NCI-H128 (cell line): ENCODE measurements at regions not wholly inside any gene's neighbourhood (a gene's known extent, or its start where the extent isn't known, plus 50 kb on each side); places are given as distances from the start of the nearest gene placed in this dataset.

ENCODE experiments used
- DNase-seq: peaks from one replicate; lab custom pipeline; 2025; ENCODE audit not compliant: unreplicated experiment; lab: John Stamatoyannopoulos, UW

DNA sequence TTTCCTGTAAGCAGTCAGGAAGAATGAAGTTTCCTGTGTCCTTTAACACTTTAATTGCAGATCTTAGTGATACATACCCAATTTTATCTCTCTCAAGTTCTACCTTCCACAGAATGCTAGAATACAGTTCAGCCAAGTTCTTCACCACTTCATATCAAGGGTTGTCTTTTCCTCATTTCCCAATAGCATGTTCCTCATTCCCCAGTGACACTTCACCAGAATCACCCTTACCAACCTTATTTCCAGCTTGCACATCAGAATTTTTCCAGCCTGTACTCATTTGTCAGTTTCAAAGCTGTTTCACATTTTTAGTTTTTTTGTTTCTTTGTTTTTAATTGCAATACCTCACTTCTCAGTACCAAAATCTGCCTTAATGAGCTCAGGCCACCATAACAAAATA, 126.1 kb downstream of the ESM1 start:
- DNase-seq: no peak

DNA sequence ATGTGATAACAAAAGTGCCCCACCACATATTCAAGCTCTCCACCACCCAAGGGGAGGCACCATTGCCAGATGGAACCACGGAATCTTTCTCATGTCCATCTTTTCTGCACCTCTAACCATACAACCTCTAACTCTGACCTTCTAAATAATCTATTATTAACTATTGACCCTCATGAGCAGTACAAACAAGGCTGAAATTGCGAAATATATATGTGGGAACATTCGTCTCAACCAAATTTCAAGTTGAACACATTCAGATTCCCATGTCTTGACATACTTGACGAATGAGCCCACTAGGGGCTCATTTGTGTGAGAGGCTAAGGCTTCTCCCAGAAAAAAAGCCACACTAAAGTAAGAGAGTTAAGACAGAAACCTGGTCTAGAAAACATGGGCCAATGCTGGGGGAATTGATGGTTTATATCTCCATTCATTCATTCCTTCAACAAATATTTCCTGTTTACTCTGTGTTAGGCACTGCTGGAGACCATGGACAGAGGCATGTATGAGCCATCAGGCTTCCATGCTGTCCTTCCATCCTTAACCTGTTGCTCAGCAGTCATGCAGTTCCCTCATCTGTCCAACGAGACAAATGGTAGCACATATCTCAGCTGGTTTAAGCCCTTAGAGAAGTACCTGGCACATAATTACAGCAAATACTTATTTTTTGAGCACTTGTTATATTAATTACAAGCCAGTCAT, 130.4 kb downstream of the ESM1 start:
- DNase-seq: no peak

- DNase-seq: no peak
Measured at GRCh38 chr5:54852007-54852406, 133.4 kb downstream of the ESM1 start.

GRCh38 chr5:54851449-54851848, 133.9 kb downstream of the ESM1 start:
- no peak for DNase-seq

GRCh38 chr5:54848581-54848980, 136.8 kb downstream of the ESM1 start:
- peak; percentile 23 for DNase-seq

- DNase-seq: no peak
Measured at GRCh38 chr5:54845567-54845941, 139.8 kb downstream of the ESM1 start.

- no peak for DNase-seq
Measured at GRCh38 chr5:54844905-54845566, 140.4 kb downstream of the ESM1 start.

GRCh38 chr5:54844266-54844665, 141.1 kb downstream of the ESM1 start:
- no peak for DNase-seq

DNA sequence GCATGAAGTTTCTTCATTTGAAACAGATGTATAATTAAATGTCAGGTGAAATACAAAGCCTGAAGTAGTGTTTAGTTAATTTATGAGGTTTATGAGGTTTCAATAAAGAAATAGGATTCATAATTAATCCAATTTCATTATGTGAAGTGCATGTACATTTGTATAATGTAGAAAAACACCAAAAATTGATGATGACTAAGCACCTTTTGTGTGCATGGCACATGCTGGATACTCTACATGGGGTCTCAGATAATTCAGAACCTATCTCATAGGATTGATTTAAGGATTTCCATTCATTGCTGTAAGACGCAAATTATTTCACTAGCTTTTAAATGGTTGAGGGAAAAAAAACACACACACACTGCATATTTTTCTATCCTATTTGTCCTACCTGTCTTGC, 143.9 kb downstream of the ESM1 start:
- no peak for DNase-seq

GRCh38 chr5:54838843-54839242, 146.6 kb downstream of the ESM1 start:
- peak; percentile 27 for DNase-seq

GRCh38 chr5:54837981-54838380, 147.4 kb downstream of the ESM1 start:
- no peak for DNase-seq

- no peak for DNase-seq
Measured at GRCh38 chr5:54837093-54837492, 148.3 kb downstream of the ESM1 start.

DNA sequence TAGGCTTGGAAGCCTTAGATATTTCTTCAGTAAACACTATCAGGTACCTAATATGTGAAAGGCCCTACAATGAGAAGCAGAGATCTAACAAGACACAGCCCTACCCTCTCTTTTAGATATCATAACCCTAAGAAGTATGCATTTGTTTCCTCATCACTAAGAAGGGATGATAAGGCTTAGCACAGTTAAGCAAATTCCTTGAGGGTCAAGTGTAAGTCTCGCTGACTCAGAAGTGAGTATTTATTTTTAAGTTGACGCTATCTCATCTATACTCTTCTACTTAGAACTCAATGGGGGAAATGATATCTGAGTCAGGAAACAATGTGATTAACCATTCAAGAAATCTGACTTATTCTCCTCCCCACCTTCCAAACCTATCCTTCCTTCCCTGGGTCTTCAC, 149.7 kb downstream of the ESM1 start:
- DNase-seq: no peak

DNA sequence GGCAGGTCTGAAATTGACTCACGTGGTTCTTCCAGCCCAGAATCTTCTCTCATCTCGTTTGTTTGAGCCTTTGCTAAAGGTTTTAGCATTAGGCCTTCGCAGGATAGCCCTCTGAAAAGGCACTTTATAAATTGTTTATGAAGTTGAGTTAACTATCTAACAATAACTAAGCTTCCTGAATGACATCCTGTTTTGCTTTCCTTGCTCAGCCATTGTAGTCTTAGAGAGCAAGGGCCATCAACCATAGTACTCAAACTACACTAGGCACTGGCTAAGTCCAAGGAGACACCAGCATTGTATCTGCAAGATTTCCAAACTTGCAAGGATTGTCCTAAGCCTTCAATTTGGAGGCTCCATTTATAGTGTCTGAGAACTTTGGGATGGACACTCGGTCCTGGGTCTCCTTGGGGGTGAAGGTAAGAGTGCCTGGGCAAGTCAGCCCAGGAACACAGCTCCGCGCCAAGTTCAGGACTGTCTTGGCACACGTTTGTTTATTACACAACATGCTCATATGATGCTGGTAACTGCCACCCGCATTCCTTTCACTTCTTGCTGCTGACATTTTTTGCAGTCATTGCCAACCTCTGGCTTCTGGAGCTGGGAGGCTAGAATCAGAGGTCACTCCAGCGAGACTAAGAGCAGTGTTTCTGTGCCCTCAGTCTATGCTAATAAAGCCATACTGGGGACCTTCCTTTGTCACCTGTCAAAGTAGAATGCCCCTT, 151.1 kb downstream of the ESM1 start:
- DNase-seq: no peak

DNA sequence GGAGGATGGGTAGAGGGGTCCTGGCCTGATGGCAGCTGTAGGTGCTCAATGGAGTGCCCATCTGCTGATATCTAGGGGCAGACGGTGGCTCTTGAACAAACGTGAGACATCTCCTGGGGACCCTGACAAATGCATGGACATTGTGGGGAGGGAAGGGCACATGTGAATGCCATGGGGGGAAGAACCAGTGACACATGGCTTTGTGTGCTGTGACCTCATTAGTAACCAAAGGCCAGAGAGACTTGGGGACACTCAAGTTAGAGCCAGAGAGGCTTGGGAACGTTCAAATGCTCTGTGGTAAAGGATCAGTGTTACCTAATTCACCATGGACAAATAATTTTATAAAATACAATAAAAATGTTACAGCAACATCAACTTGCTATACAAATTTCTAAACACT, 151.8 kb downstream of the ESM1 start:
- DNase-seq: no peak

DNA sequence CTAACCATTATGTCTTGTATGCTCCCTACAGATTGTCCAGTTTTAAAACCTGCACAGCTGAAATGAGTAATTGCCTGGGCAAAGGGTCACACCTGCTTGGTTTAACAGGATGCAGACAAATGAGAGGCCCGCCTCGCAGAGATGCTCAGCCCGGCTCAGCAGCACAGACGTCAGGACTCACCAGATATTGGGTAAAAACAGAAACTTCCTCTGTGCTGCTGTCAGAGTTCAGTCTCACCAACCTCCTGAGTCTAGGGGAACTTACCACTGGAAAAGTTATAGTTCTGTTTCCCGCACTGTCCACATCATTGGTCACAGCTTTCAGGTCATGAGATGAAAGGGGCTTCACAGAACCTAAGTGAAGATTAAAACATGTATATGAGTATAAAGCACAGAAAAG, 152.5 kb downstream of the ESM1 start:
- DNase-seq: no peak

- no peak for DNase-seq
Measured at GRCh38 chr5:54832045-54832444, 153.3 kb downstream of the ESM1 start.

GRCh38 chr5:54831233-54831632, 154.2 kb downstream of the ESM1 start:
- no peak for DNase-seq

GRCh38 chr5:54829676-54830535, 155.5 kb downstream of the ESM1 start:
- DNase-seq: no peak

DNA sequence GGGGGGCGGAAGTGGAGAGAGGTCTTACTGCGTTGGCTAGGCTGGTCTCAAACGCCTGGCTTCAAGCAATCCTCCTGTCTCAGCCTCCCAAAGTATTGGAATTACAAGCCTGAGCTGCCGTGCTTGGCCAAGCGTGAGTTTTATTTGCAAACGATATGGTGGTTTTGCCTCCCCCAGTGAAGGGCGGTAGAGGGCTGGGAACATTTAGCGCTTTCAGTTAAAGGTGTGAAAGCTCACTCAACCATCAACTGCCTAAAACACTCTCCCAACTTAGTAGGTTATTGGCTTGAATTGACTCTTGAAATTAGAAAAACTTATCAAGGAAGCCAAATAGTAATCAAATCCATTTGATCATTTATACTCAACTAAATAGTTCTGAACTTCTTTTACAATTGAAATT, 156.3 kb downstream of the ESM1 start:
- no peak for DNase-seq

DNA sequence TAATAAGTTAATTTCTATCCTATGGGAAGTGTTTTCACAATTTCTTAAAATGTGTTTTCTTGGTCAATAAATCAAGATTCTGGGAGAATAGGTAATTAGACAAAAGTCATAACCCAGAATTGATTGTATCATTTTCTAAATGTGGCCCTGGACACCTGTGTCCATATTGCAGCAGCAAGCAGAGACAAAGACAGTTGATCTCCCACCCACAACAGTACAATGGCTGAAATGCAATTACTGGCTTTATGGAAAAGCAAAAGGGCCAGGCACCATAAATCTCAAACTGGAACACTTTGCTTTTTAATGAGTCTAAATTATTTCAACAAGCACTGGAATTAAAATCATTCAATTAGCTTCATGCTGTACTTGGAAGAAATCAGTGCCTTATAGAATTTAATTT, 157.2 kb downstream of the ESM1 start:
- no peak for DNase-seq
